WTC11 (cell line): ENCODE measurements at regions not wholly inside any gene's neighbourhood (a gene's known extent, or its start where the extent isn't known, plus 50 kb on each side); places are given as distances from the start of the nearest gene placed in this dataset.

Source experiments
- ATAC-seq: fragments of 200-7000 bp; cut with Tn5 transposase; 2 replicates; pipeline ENCODE4 v1.10.0; 2021; ENCODE audit warnings: mild to moderate bottlenecking, moderate library complexity
- CTCF ChIA-PET: fragments of 300-600 bp; sonication (Branson Sonifier 250); formaldehyde crosslinking; loops from one replicate; lab custom pipeline; 2021; ENCODE audit warnings: antibody characterized with exemption; lab: Charles Lee
- POLR2A ChIA-PET: fragments of 350-600 bp; sonication (Branson Sonifier 250); formaldehyde crosslinking; loops from one replicate; lab custom pipeline; 2021; ENCODE audit warnings: antibody characterized with exemption; lab: Charles Lee
- DNase-seq: peaks from one replicate; pipeline ENCODE4 v3.0.0; 2021; ENCODE audit warnings: low spot score
- H3K27ac Mint-ChIP-seq: 2 replicates; pipeline ENCODE4 v1.8.0; 2021; ENCODE audit warnings: mixed read lengths
- H3K27me3 Mint-ChIP-seq: 2 replicates; pipeline ENCODE4 v1.8.0; 2021; ENCODE audit warnings: low read depth, mild to moderate bottlenecking, moderate library complexity, mixed read lengths
- H3K36me3 Mint-ChIP-seq: 2 replicates; pipeline ENCODE4 v1.8.0; 2021; ENCODE audit warnings: mixed read lengths
- H3K4me1 Mint-ChIP-seq: 2 replicates; pipeline ENCODE4 v1.8.0; 2022; ENCODE audit warnings: mixed read lengths
- H3K4me3 Mint-ChIP-seq: 2 replicates; pipeline ENCODE4 v1.8.0; 2021; ENCODE audit warnings: mild to moderate bottlenecking, moderate library complexity, mixed read lengths
- H3K9me3 Mint-ChIP-seq: 2 replicates; pipeline ENCODE4 v1.8.0; 2021; ENCODE audit warnings: mixed read lengths
- ATF1 ChIP-seq: sonication (generic); formaldehyde crosslinking; IDR thresholded peaks from 2 replicates; pipeline ENCODE4 v1.8.1; 2023; ENCODE audit warnings: mild to moderate bottlenecking, moderate library complexity, missing genetic modification reagents
- CREM ChIP-seq: sonication (generic); formaldehyde crosslinking; IDR thresholded peaks from 2 replicates; pipeline ENCODE4 v1.8.1; 2022; ENCODE audit warnings: mild to moderate bottlenecking, missing genetic modification reagents, moderate library complexity
- EMX1 ChIP-seq: fragments of 250-450 bp; sonication (Bioruptor Pico); IDR thresholded peaks from 2 replicates; pipeline ENCODE4 v1.8.0; 2021; ENCODE audit warnings: mild to moderate bottlenecking
- FOXJ3 ChIP-seq: sonication (generic); formaldehyde crosslinking; IDR thresholded peaks from 2 replicates; pipeline ENCODE4 v1.9.0; 2021; ENCODE audit warnings: missing genetic modification reagents, mild to moderate bottlenecking, borderline replicate concordance
- FOXK1 ChIP-seq: sonication (generic); formaldehyde crosslinking; IDR thresholded peaks from 2 replicates; pipeline ENCODE4 v1.8.0; 2022; ENCODE audit warnings: mild to moderate bottlenecking, moderate library complexity, missing genetic modification reagents
- GRHL2 ChIP-seq: fragments of 250-450 bp; sonication (Bioruptor Pico); IDR thresholded peaks from 2 replicates; pipeline ENCODE4 v1.8.0; 2022; ENCODE audit warnings: mild to moderate bottlenecking, moderate library complexity; ENCODE audit not compliant: insufficient replicate concordance, severe bottlenecking
- JAZF1 ChIP-seq: fragments of 250-450 bp; sonication (Bioruptor Pico); IDR thresholded peaks from 2 replicates; pipeline ENCODE4 v1.9.0; 2021; ENCODE audit warnings: moderate library complexity, mild to moderate bottlenecking, inconsistent platforms
- KAT7 ChIP-seq: sonication (generic); formaldehyde crosslinking; IDR thresholded peaks from 2 replicates; pipeline ENCODE4 v1.8.1; 2023; ENCODE audit warnings: missing genetic modification reagents, mild to moderate bottlenecking, borderline replicate concordance
- NFE2L1 ChIP-seq: sonication (generic); formaldehyde crosslinking; IDR thresholded peaks from 2 replicates; pipeline ENCODE4 v1.8.1; 2023; ENCODE audit warnings: missing genetic modification reagents
- PRRX2 ChIP-seq: fragments of 250-450 bp; sonication (Bioruptor Pico); IDR thresholded peaks from 2 replicates; pipeline ENCODE4 v1.8.0; 2021; ENCODE audit warnings: mild to moderate bottlenecking
- SMAD3 ChIP-seq: sonication (generic); formaldehyde crosslinking; IDR thresholded peaks from 2 replicates; pipeline ENCODE4 v1.8.0; 2022; ENCODE audit warnings: missing genetic modification reagents, mild to moderate bottlenecking, borderline replicate concordance
- ZBTB21 ChIP-seq: sonication (generic); formaldehyde crosslinking; IDR thresholded peaks from 2 replicates; pipeline ENCODE4 v1.8.1; 2023; ENCODE audit warnings: mild to moderate bottlenecking, missing genetic modification reagents, borderline replicate concordance
- ZNF263 ChIP-seq: sonication (generic); formaldehyde crosslinking; IDR thresholded peaks from 2 replicates; pipeline ENCODE4 v1.8.1; 2022; ENCODE audit warnings: low read depth, mild to moderate bottlenecking, moderate library complexity, missing genetic modification reagents
- TF ChIP-seq, protein P1 (sequence below): sonication (generic); formaldehyde crosslinking; IDR thresholded peaks from 2 replicates; pipeline ENCODE4 v1.8.1; 2023; ENCODE audit warnings: mild to moderate bottlenecking, missing genetic modification reagents, borderline replicate concordance
- TF ChIP-seq, protein P2 (sequence below): fragments of 250-450 bp; sonication (Bioruptor Pico); conservative IDR thresholded peaks from 2 replicates; pipeline ENCODE4 v1.9.0; 2021; ENCODE audit warnings: mild to moderate bottlenecking
- TF ChIP-seq, protein P3 (sequence below): sonication (generic); formaldehyde crosslinking; IDR thresholded peaks from 2 replicates; pipeline ENCODE4 v1.8.1; 2022; ENCODE audit warnings: mild to moderate bottlenecking, moderate library complexity, missing genetic modification reagents
- TF ChIP-seq, protein P4 (sequence below): sonication (generic); formaldehyde crosslinking; IDR thresholded peaks from 2 replicates; pipeline ENCODE4 v1.8.0; 2023; ENCODE audit warnings: missing genetic modification reagents, mild to moderate bottlenecking, borderline replicate concordance
- TF ChIP-seq, protein P5 (sequence below): sonication (generic); formaldehyde crosslinking; IDR thresholded peaks from 2 replicates; pipeline ENCODE4 v1.8.0; 2022; ENCODE audit warnings: mild to moderate bottlenecking, missing genetic modification reagents
- TF ChIP-seq, protein P6 (sequence below): sonication (generic); formaldehyde crosslinking; conservative IDR thresholded peaks from 2 replicates; pipeline ENCODE4 v1.8.1; 2022; ENCODE audit warnings: mild to moderate bottlenecking, missing genetic modification reagents
- TF ChIP-seq, protein P7 (sequence below): fragments of 250-450 bp; sonication (Bioruptor Pico); IDR thresholded peaks from 2 replicates; pipeline ENCODE4 v1.9.0; 2021; ENCODE audit warnings: moderate library complexity, mild to moderate bottlenecking, inconsistent platforms, borderline replicate concordance

DNA sequence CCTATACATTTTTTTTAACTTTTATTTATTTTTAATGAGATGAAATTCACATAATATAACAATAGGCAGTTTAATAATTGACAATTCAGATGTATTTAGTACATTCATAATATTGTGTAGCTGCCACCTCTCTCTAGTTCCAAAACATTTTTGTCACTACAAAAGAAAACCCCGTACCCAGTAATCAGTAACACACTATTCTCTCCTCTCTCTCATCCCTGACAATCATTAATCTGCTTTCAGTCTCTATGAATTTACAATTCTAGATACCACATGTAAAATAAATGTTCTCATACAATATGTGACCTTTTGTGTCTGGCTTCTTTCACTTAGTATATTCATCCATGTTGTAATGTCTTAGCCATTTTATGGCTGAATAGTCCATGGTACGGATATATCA lies 244.8 kb upstream of the DMRT1 start:
- H3K36me3 Mint-ChIP-seq: peaks cover 13% of the 10 kb centered on the region
- no peak overlapping the region for H3K27ac Mint-ChIP-seq
- no peak overlapping the region for H3K4me3 Mint-ChIP-seq
- H3K9me3 Mint-ChIP-seq: peaks cover 15% of the 10 kb centered on the region
- no peak for DNase-seq
- TF ChIP-seq PRRX2 (CRISPR knock-in tag): no peak
- TF ChIP-seq, protein P1, sequence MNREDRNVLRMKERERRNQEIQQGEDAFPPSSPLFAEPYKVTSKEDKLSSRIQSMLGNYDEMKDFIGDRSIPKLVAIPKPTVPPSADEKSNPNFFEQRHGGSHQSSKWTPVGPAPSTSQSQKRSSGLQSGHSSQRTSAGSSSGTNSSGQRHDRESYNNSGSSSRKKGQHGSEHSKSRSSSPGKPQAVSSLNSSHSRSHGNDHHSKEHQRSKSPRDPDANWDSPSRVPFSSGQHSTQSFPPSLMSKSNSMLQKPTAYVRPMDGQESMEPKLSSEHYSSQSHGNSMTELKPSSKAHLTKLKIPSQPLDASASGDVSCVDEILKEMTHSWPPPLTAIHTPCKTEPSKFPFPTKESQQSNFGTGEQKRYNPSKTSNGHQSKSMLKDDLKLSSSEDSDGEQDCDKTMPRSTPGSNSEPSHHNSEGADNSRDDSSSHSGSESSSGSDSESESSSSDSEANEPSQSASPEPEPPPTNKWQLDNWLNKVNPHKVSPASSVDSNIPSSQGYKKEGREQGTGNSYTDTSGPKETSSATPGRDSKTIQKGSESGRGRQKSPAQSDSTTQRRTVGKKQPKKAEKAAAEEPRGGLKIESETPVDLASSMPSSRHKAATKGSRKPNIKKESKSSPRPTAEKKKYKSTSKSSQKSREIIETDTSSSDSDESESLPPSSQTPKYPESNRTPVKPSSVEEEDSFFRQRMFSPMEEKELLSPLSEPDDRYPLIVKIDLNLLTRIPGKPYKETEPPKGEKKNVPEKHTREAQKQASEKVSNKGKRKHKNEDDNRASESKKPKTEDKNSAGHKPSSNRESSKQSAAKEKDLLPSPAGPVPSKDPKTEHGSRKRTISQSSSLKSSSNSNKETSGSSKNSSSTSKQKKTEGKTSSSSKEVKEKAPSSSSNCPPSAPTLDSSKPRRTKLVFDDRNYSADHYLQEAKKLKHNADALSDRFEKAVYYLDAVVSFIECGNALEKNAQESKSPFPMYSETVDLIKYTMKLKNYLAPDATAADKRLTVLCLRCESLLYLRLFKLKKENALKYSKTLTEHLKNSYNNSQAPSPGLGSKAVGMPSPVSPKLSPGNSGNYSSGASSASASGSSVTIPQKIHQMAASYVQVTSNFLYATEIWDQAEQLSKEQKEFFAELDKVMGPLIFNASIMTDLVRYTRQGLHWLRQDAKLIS (CRISPR knock-in tag): no peak
- TF ChIP-seq JAZF1 (CRISPR knock-in tag): no peak
- no peak for TF ChIP-seq FOXJ3 (CRISPR knock-in tag)
- TF ChIP-seq CREM: no peak
- no peak for TF ChIP-seq ZBTB21 (CRISPR knock-in tag)
- TF ChIP-seq EMX1 (CRISPR knock-in tag): no peak
- TF ChIP-seq FOXK1 (CRISPR knock-in tag): no peak
- TF ChIP-seq KAT7 (CRISPR knock-in tag): no peak
- TF ChIP-seq, protein P2, sequence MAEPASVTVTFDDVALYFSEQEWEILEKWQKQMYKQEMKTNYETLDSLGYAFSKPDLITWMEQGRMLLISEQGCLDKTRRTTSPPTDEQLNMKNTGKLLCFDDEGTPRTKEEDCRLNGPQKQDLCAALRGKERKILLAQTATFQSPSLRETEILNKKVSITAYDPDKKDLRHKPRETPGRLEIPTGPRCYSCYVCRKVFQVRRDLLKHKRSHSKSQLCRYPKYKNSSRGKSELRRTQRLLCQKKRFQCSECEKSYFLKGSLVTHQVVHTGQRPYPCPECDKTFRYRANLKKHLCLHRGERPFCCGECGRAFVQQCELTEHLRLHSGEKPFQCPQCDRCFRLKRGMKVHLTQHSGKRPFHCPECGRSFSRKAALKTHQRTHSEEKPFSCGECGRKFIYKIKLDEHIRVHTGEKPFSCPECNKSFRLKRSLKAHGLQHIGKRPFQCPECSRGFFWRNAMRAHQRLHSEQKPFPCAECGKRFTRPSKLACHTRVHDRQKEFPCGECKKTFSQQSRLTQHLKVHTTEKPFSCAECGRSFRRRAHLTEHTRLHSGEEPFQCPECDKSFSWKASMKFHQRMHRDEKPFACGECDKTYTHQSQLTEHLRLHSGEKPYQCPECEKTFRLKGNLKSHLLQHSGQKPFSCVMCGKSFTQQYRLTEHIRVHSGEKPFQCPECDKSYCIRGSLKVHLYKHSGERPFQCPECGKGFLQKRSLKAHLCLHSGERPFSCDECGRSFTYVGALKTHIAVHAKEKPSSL: no peak
- TF ChIP-seq, protein P3, sequence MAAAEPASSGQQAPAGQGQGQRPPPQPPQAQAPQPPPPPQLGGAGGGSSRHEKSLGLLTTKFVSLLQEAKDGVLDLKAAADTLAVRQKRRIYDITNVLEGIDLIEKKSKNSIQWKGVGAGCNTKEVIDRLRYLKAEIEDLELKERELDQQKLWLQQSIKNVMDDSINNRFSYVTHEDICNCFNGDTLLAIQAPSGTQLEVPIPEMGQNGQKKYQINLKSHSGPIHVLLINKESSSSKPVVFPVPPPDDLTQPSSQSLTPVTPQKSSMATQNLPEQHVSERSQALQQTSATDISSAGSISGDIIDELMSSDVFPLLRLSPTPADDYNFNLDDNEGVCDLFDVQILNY (CRISPR knock-in tag): no peak
- TF ChIP-seq SMAD3 (CRISPR knock-in tag): no peak
- TF ChIP-seq ZNF263 (CRISPR knock-in tag): no peak
- POLR2A ChIA-PET: no interaction called here
- 0 out of 2 replicates have a peak, but pooled peaks cover 3% of the 10 kb centered on the region for H3K4me1 Mint-ChIP-seq
- ATAC-seq: no peak
- H3K27me3 Mint-ChIP-seq: no peaks in the 10 kb centered on the region; the same call in 1 of the 2 replicates
- CTCF ChIA-PET: no interaction called here

DNA sequence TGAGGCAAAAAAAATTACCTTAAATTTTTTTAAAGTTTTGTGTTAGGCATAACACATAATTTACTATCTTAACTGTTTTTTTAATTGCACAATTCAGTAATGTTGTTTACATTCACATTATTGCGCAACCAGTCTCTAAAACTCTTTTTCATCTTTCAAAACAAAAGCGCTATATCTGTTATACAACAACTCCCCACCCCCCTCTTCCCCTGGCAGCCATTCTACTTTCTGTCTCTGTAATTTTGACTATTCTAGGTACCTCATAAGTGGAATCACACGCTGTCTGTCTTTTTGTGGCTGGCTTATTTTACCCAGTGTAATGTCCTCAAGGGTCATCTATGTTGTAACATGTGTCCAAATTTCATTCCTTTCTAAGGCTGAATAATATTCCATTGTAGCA lies 241.5 kb upstream of the DMRT1 start:
- no peaks in the 10 kb centered on the region for H3K4me1 Mint-ChIP-seq
- H3K27ac Mint-ChIP-seq: no peak overlapping the region
- H3K4me3 Mint-ChIP-seq: no peak overlapping the region
- H3K9me3 Mint-ChIP-seq: peaks cover 4% of the 10 kb centered on the region
- POLR2A ChIA-PET: no interaction called here
- H3K27me3 Mint-ChIP-seq: no peaks in the 10 kb centered on the region
- CTCF ChIA-PET: no interaction called here
- DNase-seq (no peak), ATAC-seq (no peak)
- H3K36me3 Mint-ChIP-seq: peaks cover 12% of the 10 kb centered on the region
- no peak for TF ChIP-seq GRHL2 (CRISPR knock-in tag)
- TF ChIP-seq FOXK1 (CRISPR knock-in tag): no peak
- TF ChIP-seq, protein P4, sequence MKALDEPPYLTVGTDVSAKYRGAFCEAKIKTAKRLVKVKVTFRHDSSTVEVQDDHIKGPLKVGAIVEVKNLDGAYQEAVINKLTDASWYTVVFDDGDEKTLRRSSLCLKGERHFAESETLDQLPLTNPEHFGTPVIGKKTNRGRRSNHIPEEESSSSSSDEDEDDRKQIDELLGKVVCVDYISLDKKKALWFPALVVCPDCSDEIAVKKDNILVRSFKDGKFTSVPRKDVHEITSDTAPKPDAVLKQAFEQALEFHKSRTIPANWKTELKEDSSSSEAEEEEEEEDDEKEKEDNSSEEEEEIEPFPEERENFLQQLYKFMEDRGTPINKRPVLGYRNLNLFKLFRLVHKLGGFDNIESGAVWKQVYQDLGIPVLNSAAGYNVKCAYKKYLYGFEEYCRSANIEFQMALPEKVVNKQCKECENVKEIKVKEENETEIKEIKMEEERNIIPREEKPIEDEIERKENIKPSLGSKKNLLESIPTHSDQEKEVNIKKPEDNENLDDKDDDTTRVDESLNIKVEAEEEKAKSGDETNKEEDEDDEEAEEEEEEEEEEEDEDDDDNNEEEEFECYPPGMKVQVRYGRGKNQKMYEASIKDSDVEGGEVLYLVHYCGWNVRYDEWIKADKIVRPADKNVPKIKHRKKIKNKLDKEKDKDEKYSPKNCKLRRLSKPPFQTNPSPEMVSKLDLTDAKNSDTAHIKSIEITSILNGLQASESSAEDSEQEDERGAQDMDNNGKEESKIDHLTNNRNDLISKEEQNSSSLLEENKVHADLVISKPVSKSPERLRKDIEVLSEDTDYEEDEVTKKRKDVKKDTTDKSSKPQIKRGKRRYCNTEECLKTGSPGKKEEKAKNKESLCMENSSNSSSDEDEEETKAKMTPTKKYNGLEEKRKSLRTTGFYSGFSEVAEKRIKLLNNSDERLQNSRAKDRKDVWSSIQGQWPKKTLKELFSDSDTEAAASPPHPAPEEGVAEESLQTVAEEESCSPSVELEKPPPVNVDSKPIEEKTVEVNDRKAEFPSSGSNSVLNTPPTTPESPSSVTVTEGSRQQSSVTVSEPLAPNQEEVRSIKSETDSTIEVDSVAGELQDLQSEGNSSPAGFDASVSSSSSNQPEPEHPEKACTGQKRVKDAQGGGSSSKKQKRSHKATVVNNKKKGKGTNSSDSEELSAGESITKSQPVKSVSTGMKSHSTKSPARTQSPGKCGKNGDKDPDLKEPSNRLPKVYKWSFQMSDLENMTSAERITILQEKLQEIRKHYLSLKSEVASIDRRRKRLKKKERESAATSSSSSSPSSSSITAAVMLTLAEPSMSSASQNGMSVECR: no peak
- TF ChIP-seq NFE2L1 (CRISPR knock-in tag): no peak
- no peak for TF ChIP-seq ATF1
- no peak for TF ChIP-seq SMAD3 (CRISPR knock-in tag)
- TF ChIP-seq, protein P5, sequence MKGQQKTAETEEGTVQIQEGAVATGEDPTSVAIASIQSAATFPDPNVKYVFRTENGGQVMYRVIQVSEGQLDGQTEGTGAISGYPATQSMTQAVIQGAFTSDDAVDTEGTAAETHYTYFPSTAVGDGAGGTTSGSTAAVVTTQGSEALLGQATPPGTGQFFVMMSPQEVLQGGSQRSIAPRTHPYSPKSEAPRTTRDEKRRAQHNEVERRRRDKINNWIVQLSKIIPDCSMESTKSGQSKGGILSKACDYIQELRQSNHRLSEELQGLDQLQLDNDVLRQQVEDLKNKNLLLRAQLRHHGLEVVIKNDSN (CRISPR knock-in tag): no peak
- TF ChIP-seq, protein P6, sequence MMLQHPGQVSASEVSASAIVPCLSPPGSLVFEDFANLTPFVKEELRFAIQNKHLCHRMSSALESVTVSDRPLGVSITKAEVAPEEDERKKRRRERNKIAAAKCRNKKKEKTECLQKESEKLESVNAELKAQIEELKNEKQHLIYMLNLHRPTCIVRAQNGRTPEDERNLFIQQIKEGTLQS: no peak
- TF ChIP-seq, protein P7, sequence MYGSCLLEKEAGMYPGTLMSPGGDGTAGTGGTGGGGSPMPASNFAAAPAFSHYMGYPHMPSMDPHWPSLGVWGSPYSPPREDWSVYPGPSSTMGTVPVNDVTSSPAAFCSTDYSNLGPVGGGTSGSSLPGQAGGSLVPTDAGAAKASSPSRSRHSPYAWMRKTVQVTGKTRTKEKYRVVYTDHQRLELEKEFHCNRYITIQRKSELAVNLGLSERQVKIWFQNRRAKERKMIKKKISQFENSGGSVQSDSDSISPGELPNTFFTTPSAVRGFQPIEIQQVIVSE (CRISPR knock-in tag): no peak
